HG03432 (cell line): ENCODE measurements at regions not wholly inside any gene's neighbourhood (a gene's known extent, or its start where the extent isn't known, plus 50 kb on each side); places are given as distances from the start of the nearest gene placed in this dataset.

ENCODE experiments used
- ATAC-seq: cut with Tn5 transposase; IDR thresholded peaks from one replicate; pipeline ENCODE4 v1.9.1; 2021; ENCODE audit warnings: mild to moderate bottlenecking, moderate library complexity; ENCODE audit not compliant: unreplicated experiment

DNA sequence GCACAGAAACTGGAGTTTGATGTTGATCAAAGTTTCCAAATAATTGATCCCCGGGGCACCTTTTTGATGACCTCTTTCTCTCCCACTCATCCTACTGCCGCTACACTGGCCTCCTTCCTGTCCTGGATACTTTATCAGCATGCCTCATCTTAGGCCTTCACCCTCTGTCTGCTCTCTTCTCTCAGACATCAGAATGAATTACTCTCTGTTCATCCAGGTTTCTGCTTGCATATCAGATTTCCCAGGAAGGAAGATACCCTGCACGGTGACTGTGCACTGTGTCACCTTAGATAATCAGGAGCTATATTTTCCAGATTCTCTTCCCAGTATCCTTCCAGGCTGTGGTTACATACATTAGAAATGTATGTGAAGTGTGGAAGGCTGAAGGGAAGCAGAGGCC is 397.0 kb downstream of the DIRAS2 start:
- no peak for ATAC-seq

DNA sequence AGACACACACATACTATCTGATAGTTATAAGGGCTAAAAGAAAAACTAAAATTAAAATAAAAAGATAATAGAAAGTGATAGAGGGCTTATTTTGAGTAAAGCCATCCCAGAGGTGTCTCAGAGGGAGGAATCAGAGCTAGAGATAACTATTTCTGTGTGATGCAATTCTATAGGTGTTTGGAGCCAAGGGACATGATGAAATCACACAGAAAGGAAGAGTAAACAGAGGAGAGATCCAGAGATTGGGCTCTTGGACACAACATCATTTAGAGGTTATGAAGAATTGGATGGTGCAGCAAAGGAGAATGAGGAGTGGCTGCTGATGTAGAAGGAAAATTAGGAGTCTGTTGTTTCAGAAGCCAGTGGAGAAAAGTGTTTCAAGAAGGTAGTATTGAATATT is 393.5 kb downstream of the DIRAS2 start:
- no peak for ATAC-seq

DNA sequence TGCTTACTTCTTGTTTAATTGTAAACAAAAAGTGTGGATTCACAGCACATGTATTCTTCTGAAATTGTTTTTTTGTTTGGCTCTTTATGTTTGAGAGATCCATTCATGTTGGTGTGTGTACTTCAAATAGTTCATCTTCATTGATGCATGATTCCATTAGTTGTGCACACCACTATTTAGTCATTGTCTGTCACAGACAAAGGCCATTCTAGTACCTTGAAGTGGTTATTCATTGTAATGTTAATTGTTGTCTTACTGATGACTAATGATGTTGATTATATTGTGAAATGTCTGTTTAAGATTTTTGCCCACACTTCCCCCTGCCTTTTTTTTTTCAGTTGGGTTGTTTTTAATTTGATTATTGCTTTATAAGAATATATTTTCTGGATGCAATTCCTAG is 391.3 kb downstream of the DIRAS2 start:
- no peak for ATAC-seq

DNA sequence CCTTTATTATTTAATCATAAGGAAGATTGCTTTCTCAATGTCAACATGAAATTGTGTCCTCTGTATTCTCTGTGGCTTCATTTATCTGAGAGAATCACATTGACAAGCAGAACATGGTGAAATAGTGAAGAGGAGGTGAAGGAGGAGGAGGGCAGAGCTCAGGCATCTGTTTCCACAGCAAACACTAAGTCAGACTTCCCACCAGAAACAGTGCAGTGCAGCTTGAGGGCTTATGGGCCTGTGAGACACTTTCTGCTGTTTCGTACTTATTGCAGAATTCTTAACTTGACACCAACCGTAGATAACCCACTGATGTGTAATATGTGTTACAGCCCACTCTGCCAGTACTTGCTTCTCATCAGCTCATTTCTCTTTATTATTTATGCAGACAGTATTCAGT is 386.3 kb downstream of the DIRAS2 start:
- ATAC-seq: no peak

DNA sequence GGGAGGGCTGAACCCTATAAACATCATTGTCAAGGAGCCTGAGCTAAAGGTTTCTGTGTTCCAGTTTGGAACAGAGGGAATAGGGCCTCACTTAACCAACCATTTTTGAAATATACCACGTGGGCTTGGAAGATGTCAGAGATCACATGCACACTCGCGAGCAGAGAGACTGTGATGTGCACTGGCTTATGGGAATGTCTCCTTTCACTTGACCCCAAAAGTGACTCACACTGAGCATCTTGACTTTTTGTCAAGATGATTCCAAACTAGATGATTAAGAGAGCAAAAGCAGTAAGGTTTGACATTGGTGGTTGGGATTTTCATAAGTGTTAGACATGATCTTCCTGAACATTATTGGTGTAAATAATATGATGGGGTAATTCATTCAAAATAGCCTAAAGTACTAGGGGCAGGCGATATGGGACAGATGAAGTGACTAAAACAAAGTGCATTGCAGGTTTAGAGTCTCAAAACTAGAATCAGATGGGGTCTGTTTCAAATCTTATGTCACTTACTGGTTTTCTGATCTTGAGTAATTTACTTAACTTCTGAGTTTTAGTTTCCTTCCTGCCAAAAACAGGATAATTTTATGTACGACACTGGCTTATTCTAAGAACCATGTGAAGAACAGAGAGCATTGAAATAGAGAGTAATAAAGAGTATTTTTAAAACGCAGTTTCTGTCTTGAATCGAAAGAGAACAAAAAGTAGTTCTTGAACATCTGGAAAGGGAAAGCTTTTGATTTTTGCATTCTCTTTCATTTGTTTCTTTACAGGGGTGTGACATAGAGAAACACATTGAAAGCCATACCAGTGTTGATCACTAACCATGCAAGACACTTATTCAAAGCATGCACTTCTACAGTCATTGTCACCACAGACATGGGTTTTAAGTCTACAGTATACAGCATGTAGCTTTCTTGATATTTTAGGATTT is 383.0 kb downstream of the DIRAS2 start:
- no peak for ATAC-seq

DNA sequence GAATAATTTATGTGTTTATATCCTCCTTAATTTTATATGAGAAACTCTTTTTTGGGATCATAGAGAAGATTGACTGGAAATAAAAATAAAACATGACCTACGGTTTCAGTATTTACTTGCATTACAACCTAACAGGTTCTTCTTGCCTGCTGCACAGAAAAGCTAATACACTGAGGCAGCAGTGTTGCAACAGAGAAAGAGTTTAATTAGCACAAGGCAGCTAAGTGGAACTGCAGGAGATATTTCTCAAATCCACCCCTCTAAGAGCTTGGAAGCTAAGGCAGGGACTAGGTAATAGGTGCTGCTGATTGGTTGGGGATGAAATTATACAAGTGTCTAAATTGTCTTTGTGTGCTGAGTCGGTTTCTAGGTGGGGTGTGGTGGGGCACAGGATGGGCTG is 380.9 kb downstream of the DIRAS2 start:
- no peak for ATAC-seq

DNA sequence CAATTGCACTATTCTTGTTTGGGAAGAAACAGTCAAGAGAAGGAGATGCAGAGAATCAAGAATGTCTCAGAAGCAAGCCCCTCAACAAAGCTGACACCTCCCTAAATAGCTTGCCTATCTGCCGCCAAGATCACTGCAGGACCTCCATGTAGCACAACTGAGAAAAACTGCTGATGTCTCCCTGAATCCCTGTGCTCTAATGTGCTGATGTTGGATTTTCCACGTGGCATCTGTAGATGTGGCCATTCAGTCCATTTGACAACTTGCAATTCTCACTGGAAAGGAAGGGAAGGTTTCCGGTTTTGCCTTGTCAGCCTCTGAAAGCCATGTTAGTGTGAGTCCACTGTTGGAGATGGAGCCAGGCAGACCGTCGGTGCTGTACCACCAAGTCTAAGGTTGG is 374.0 kb downstream of the DIRAS2 start:
- no peak for ATAC-seq

DNA sequence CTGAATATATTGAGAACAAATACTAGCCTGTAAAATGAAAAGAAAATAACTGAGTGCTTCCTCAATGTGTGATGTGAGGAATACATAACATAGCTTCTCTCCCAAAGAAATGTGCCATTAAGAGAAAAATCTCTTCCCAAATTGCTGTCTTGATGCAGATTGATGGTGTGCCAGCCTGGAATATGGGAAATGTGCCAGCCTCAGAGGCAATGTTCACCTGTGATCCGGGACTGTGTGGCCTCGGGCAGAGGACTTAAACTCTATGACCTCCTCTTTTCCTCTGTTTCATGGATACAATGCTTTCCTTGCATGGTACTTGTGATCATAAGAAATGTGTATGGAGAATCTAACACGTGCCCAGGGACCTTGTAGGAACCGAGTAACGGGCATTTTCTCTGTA is 370.9 kb downstream of the DIRAS2 start:
- no peak for ATAC-seq

DNA sequence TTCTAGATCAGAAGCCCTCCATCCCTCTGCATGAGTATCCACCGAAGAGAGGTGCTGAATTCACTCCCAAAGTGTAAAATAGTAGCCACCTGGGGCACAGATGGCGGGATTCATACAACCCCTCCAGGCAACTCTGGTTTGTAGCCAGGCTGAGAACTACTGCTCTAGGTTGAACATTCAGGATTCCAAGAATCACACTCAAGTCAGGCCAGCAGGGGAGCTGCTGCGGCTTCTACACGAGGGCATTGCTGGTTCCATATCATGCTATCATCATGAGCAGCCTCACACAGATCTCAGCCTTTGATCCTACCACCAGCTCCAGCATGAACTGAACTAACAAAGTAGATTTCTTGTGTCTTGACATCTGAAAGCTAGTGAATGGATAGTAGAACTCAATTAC is 367.9 kb downstream of the DIRAS2 start:
- no peak for ATAC-seq

DNA sequence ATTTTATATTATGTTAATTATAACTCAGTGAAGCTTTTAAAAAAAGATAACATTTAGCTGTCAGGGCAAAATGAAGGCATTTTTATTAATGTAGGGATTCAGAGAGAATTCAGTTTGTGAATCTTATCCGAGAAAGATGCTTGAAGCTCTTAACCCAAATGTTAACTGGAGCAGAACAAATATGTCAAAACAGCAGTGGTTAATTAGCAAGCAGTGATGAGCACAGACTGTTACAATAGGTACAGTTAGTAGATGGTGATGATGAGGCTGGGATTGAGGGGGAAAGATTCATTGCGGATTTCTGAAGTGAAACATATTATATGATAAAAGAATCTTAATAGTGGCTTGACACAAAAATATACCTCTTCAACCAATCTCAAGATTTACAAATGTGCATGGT is 356.7 kb downstream of the DIRAS2 start:
- no peak for ATAC-seq

DNA sequence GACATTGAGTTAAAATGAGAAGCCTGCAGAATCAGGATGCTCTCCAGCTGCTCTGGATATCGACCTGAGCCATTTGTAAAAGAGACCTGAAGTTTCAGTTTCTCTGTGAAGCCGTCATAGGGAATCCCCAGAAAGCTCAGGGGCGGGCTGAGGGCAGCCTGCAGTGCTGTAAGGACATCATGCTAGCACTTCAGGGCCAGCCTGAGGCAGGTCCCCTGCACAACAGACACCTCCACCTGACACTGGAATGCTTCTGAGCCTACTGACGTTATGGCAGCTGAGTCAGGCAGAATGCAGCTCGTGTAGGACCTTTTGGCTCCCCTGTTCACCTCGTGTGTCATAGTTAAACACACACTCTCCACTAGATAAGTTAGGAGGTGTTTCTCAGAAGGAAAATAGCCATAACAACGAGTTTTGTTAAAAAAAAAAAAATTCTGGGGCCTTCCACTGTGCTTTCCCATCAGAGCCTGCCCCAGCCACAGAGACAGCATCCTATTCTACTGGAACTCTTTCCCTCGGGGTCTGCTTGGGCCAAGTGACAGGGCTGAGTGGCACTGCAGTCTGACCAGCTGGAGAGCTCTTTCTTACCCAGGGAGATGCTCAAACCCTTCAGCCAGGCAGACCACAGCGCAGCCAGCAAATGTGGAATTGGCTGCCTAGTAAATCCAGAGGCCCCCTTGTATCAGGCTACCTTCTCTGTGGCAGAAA is 354.9 kb downstream of the DIRAS2 start:
- ATAC-seq: peak; percentile 99

DNA sequence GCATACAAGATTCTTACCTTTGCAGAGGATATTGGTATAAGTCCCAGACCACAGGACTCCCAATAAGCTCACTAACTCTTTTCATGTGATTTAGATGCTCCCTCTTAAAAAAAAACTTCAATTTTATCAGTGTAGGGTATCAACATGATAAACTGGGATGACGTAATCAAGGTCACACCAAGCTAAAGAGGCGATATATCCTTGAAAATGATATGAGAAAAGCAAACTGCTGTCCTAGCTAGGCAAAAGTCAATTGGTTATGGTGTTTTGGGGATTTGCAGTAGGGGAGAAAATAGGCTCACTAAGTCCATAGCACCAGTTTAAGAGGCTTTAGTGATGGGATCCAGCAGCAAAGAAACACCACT is 354.4 kb downstream of the DIRAS2 start:
- ATAC-seq: no peak

DNA sequence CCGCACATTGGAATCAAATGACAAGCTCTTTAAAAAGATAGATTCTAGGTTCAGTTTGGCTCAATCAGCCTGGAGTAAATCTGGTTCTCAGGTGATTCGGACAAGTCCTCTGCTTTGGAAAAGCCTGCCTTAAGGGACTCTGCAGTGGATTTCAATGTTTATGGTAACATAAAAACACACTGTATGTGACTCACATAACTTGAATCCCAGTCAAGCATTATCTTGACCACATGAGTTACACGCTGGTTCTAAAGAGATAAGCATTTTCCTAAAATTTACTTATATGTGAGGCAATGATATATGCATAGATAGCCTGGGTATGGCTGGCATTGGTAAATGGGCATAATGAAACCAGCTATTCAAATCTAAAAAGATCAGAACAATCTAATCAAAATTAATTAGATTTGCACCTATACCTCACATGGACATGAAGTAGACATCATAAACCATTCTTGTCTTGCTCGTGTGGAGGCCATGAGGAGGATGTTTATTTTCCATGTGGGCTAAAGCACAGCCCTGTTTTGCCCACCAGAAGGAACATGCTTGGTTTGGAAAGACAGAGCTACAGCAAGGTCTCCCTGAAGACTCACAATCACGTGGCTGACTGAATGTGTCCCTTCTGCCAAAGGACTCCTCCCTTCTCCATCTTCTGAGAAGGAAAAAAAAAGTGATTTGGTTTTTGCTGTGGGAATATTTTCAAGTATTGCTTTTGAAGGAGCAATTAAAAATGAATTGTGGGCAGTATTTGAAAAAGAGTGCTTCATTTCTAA is 351.7 kb downstream of the DIRAS2 start:
- ATAC-seq: no peak

DNA sequence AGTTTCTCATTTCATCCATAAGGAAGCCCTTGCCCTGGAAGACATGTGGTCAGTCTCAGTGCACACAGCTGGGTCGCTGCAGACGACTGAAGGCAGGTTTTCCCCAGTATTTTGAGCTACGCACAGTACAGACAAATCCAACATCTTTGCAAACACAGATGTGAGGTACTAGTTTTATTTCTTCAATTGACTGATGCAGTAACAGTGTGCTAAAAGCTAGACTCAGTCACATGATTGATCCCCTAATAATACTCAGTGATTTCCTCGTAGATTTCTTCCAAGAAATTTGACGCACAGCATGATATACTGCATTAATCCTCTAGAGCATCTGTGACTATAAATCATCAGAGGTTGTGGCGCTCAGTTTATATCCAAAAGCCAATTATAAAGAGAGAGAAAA is 346.1 kb downstream of the DIRAS2 start:
- no peak for ATAC-seq

DNA sequence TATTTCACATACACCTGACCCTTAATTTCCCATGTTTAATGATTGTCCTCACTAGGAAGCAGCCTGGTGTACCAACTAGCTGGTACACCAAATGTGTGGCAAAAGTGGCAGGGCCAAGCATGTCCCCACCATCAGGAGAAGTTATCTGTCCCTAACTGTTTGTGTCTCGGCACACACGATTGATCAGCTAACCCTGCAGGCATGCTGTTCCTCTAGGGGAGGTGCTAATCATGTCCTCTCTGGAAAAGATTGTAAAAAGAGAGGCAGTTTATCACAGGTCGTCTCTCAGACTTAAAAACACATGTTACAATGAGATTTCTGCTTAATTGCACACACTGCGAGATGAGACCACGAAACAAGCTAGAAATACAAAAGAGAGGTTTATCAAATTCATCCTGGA is 342.7 kb downstream of the DIRAS2 start:
- no peak for ATAC-seq

DNA sequence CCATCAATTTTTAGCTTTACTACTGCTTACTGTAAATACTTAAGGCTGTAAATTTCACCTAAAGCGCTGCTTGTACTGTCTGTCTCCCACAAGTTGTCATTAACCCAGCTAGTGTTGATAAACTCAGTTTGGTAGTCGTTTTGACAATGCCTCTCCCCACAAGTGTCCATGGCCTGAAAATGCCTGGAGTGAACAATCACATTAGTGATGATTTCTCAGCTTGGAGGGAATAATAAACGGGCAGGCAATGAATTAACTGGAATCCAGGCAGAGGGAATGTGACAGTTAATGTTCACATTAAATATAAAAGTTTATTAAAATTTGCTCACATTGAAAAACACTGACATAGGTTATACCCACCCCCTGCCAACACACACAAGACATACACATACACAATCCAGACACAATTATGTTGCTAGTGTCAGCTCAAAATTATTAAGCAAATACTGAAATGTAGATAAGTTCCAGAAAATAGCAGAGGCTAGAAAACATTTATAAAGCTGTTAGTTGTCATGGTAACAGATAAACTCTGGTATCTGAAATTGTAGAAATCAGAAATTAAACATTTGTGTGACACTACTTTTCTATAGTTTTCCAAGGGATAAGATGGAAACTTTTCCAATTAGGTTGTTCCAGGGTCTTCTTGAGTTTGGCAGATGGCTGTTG is 341.9 kb downstream of the DIRAS2 start:
- ATAC-seq: no peak

DNA sequence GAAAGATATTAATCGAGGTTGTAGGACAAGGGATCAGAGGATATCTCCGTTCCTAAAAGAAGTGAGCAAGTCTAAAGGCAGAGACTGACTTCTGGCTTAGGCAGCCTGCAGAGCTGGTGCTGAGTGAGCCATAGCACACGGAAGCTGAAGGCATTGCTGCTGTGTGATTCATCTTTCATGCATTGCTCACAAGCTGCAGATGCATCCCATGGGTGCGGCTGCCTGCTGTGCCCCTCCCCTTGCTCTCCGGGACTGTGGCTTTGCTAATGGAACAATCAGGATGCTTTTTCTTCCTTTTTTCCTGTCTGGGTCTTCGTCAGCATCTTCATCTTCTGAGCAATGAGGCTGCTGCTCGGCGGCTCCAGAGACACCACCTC is 341.4 kb downstream of the DIRAS2 start:
- ATAC-seq: no peak

DNA sequence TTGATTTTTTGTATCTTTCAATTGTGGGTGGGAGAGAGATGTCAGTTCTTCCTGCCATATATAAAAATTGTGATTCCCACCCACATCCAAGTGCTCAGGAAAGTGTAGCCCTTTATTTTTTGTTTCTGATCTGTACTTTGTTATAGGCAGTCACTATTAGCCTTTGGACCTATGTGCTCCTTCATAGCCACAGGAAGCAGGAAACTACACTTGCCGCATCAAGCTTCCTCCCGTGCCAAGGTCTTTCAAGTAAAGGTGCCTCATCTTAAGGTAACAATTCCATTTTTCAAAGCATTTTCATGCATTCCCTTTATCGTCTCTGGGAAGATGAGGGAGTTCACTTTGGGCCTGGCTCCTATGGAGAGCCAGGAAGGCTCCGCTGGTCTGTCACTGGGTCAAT is 339.0 kb downstream of the DIRAS2 start:
- ATAC-seq: no peak

DNA sequence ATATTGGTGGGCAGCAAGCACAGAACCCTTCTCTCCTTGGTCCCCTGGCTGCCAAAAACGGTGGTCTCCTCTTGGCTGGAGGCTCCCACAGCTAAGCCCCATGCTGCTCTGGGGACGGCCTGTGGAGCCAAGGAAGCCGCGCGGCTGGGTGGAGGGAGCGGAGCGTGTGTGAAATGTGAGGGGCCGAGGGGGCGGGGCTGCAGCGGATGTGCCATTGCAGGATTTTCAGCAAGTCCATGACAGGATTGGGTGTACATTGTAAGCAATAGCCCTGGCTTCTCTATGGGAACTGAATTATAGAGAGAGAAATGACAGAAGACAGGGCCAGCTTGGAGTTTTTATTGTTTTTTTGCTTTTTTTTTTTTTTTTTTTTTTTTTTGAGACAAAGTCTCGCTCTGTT is 336.5 kb downstream of the DIRAS2 start:
- no peak for ATAC-seq

DNA sequence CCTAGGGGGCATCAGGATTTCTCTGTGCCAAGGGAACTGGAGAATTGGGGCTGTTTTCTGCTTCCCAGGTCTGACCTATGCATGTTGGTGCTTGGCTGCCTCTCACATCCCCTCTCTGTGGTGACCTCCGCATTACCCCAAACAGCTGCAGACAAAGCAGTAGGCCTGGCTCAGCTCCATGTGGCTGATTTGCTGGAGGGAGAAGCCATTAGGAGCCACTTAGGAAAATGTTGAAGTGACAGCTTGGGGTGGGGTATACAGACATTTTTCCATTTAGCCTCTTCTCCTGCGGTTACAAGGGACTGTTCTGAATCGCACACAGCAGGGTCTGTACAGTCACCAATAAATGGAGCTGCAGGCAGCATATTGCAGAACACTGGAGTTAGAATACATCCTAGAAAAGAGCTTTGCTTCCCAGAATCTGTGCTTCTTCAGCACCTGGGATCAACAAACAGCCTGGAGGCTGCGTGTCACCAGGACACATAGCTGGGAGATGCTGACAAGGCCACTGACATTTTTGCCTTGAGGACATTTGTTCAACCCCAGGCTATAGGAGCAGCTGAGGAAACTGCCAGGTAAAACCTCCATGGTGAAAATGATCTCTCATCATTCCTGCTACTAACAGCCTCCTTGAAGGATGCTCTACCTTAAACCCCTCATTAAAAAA is 335.3 kb downstream of the DIRAS2 start:
- no peak for ATAC-seq

DNA sequence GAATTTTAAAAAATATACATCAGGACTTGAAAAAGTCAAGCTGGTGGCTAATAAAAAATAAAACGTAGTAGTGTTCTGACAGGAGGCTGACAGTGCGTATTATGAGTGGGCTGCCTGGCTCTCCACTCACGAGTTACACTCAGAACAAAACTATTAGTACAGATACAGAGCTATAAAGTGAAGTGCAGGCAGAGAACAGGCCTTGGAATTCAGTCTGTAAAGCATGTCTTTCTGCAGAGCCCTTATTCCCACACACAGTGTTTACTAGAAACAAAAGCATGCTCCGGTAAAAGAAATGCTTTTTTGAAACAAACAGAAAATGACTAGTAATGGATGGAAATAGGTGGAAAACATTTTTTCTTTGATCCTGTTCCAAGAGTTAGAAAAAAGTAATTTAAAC is 334.7 kb downstream of the DIRAS2 start:
- ATAC-seq: no peak
